ENCODE measurements at regions not wholly inside any gene's neighbourhood (a gene's known extent, or its start where the extent isn't known, plus 50 kb on each side); places are given as distances from the start of the nearest gene placed in this dataset.

DNA sequence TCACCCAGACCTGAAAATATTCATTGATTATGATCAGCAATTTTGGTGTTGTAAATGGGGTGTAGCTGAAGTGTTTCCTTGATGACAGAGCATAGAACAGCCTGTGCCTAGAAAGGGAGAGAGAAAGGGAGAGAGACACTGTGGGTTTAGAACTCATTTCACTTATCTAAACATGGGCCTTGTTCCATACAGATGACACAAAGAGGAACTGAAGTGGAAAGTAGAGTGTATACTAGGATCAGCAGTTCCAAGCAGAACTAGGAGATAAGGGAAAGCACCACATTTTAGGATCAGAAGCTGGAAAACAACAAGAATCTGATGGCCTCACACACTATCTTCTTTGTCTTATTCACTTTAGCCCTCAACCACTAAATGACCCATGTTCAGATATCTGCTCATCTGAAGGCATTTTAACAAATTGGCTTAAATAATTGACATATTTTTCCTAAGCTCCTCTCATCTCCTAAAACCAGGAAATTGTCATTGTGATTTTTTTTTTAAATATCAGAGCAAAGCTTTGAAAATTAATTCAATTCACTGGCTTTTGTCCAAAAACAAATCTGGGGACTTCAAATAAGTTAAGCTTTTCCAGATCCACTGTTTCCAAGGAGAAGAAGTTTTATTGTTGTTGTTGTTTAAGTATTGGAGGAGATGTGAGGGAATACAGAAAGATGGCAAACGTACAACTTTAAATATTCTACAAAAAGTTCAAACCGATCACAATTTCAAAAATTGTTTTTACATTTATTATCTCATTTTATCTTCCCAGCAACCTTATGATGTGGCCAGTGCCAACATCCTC, 103.8 kb downstream of the LYPLAL1 start:
- DNase-seq (ENCODE audit: low read depth), result peak; percentile 18

DNA sequence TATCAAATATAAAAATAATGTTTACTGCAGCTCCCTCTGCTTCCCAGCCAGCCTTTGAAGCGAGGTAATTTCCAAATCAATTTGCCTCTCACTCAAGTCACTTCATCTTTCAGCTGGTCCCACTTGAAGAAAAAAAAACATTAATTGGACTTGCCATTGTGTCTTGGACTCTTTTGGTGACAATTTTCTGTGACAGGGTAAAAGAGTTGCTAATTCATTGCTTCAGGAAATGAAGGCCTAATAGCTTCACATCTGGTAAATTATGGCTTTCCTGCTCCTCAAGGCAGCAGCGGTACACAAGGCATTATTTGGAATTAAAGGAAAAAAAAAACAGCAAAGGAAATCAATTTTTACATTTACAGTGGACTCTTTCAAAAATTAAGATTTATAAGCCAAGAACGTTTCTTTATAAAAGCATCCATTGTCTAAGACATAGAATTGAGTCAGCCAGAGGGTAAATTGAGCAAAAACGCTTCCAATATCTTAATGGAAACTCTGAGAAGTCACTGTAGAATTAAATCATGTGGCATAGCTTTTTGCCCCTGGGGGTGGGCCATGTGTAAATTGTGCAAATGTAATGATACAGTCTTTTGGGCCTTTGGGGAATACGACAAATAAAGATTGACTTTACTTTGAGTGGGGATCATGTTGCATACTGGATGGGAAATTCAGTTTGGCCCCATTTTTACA, 102.5 kb downstream of the LYPLAL1 start:
- no peak for DNase-seq (ENCODE audit: low read depth)

DNA sequence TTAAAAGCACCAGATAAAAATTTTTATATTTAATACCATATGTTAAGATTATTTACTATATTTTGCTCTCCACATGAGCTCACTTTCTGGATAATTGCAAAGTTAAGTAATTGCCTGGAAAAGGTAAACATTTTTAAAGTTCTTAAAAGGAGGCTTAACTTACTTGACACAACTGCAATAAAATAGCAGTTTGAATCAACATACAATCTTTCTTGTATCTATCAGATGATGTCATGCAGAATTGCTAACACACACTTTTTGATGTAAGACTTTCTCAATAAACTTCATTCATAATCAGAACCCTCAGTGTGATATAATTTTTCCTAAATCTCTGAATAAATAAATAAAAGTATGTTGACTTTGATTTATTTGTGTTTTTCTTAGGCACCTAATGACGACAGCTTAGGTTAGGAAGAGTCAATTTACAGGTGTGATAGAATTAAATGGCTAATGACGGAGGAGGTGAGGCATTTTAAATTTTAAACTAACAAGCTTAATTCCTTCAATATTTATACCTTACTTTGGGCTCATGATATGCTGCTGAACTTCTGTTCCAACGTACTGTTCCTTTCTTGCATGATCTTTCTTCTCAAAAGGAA, 99.5 kb downstream of the LYPLAL1 start:
- DNase-seq (ENCODE audit: low read depth), result no peak

DNA sequence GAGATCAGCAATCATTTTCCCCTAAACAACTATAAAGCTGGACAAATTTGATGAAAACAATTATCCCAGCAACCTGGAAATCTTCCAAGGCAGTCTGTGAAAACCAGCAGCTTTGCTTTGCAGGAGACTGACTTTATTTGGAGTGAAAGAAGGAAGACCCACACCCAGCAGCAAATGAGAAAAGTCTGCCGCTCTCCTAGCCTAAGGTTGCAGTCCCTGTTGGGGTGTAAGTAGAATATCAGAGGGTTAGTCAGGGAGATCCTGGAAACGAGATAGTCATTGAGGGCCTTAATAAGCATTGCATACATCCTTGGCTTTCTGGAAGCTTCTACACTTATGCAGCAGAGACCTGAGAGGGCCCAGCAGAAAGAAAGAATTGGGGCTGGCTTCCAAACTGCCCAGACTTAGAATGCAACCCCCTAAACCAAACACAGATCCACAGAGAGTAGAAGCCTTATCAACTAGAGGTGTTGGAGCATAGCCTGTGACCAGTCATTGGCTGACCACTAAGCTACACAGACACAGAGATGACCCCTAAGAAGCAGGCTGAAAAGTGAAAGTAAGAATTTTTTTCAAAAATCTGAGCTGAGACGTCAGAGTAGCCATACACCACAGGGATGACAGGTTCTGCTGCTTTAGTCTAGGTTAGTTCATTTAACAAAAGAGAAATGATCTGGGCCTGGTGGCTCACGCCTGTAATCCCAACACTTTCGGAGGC, 98.3 kb downstream of the LYPLAL1 start:
- DNase-seq (ENCODE audit: low read depth), result peak; percentile 62

DNA sequence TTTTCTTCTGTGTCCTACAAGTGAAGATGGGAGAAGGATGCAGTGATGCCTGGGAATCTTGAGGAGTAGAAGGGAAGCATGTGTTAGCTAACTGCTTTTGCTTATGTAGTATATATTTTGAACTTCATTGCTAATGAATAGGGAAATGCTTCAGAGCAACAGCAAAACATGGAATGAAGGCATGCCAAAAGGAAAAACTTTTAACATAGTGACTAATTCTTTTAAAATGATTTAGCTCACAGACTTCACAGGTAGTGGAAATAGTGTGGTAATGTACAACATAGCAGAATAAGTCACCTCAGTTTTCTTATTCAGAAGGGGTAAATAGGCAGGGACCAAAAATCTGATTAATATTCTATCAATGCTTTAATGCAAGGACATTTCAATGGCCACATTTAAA, 95.5 kb downstream of the LYPLAL1 start:
- DNase-seq (ENCODE audit: low read depth), result no peak

DNA sequence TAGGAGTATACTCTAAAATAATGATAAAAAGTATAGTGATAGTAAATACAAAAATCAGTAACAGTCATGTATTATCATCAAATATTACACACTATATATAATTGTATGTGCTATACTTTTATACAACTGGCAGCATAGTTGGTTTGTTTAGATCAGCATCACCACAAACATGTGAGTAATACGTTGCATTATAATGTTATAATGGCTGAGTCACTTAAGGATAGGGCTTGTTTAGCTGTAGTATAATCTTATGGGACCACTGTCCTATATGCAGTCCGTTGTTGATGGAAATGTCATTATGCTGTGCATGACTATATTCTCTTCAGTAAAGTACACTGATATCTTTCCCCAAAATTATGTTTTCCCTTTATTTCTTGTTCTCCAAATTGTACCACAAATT, 92.8 kb downstream of the LYPLAL1 start:
- DNase-seq (ENCODE audit: low read depth), result peak; percentile 31

DNA sequence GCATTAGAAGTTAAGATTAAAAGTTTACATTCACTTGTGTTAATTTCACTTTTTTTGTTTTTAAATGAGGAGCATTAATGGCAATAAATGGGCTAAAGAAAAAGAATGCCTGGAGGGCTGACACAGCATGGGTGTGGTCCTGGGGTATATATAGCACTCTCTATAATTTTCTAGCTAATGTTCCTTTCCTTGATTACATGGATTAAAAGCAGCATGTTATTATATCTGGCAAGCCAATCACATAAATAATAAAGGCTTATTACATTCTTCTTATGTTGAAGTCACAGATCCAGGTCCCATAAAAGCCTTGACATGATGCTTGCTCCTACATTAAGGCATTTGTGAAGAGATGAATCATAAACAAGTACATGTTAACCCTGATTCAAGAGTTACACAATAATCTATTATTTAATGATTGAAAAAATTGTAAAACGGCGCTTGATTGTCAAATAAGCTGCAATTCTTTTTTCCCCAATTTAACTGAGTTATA, 91.4 kb downstream of the LYPLAL1 start:
- no peak for DNase-seq (ENCODE audit: low read depth)

DNA sequence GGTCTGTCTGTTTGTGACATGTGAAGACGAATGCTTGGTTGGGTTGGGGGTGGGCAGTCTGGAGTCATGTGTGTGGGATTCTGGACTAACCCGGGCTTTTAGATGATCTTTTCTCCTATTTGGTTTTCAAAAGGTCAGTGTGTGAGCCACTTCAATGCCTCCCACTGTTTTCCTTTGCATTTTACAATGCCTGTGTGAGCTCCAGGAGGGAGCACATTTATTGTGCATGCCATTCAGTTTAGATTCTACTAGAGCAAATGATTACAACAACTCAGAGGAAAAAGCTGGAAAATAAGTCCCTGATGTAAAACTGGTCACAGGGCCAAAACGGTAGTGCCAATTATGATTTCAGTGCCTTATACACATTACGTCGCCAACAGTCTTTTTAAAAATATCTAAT, 90.9 kb downstream of the LYPLAL1 start:
- no peak for DNase-seq (ENCODE audit: low read depth)

Measured in amniotic epithelial cell (primary cell).